PC-9 (cell line): ENCODE measurements at regions not wholly inside any gene's neighbourhood (a gene's known extent, or its start where the extent isn't known, plus 50 kb on each side); places are given as distances from the start of the nearest gene placed in this dataset.

Experiments used
- BruUV-seq: library from RNA; stranded (reverse); fragments of 400-500 nt; replicated peaks from 2 replicates; lab custom pipeline; 2021; lab: Mats Ljungman, UMichigan
- CTCF ChIA-PET: fragments of 300-600 bp; sonication (Branson Sonifier 250); formaldehyde crosslinking; loops from one replicate; lab custom pipeline; 2022; ENCODE audit warnings: antibody characterized with exemption; lab: Charles Lee
- POLR2A ChIA-PET: fragments of 300-600 bp; sonication (Branson Sonifier 250); formaldehyde crosslinking; loops from one replicate; lab custom pipeline; 2022; ENCODE audit warnings: antibody characterized with exemption; ENCODE audit not compliant: unreplicated experiment; lab: Charles Lee
- DNase-seq, 2 experiments: peaks; one replicate each; pipeline versions ENCODE4 v3.0.0 to v3.0.0-alpha.2; 2015 to 2022; ENCODE audit warnings: mixed read lengths in 1 of 2
- H2AFZ ChIP-seq: fragments of 200-600 bp; sonication (generic); 2 replicates; pipeline ENCODE4 v1.8.1; 2017; ENCODE audit warnings: antibody characterized with exemption
- H3F3A ChIP-seq: fragments of 200-600 bp; sonication (generic); 2 replicates; pipeline ENCODE4 v1.8.1; 2017; ENCODE audit warnings: antibody characterized with exemption, mild to moderate bottlenecking, low read depth; ENCODE audit not compliant: insufficient read depth
- H3K27ac ChIP-seq: fragments of 200-600 bp; sonication (generic); 2 replicates; pipeline ENCODE4 v1.6.1; 2016; ENCODE audit warnings: mixed run types
- H3K27me3 ChIP-seq: fragments of 200-600 bp; sonication (generic); 2 replicates; pipeline ENCODE4 v1.6.1; 2016; ENCODE audit warnings: low read depth, mixed run types; ENCODE audit not compliant: insufficient read depth
- H3K36me3 ChIP-seq: fragments of 200-600 bp; sonication (generic); 2 replicates; pipeline ENCODE4 v1.6.1; 2016; ENCODE audit warnings: low read depth, mixed run types
- H3K4me1 ChIP-seq: fragments of 200-600 bp; sonication (generic); replicated peaks from 2 replicates; pipeline ENCODE4 v1.6.1; 2016; ENCODE audit warnings: mixed run types; ENCODE audit not compliant: insufficient read depth
- H3K4me2 ChIP-seq: fragments of 200-600 bp; sonication (generic); 2 replicates; pipeline ENCODE4 v1.6.1; 2017; ENCODE audit warnings: mixed run types
- H3K4me3 ChIP-seq: fragments of 200-600 bp; sonication (generic); 2 replicates; pipeline ENCODE4 v1.6.1; 2016; ENCODE audit warnings: mixed run types
- H3K79me2 ChIP-seq: fragments of 200-600 bp; sonication (generic); 2 replicates; pipeline ENCODE4 v1.6.1; 2017; ENCODE audit warnings: low read depth, mixed run types
- H3K9me2 ChIP-seq: fragments of 200-600 bp; sonication (generic); 2 replicates; pipeline ENCODE4 v1.8.1; 2017; ENCODE audit warnings: mild to moderate bottlenecking; ENCODE audit not compliant: insufficient read depth
- H3K9me3 ChIP-seq: fragments of 200-600 bp; sonication (generic); 2 replicates; pipeline ENCODE4 v1.8.1; 2016; ENCODE audit warnings: low read depth; ENCODE audit not compliant: insufficient read depth
- H4K20me1 ChIP-seq: fragments of 200-600 bp; sonication (generic); 2 replicates; pipeline ENCODE4 v1.8.1; 2017; ENCODE audit not compliant: insufficient read depth
- EZH2 ChIP-seq: fragments of 200-600 bp; sonication (generic); IDR thresholded peaks from 2 replicates; pipeline ENCODE4 v1.8.0; 2017; ENCODE audit warnings: antibody characterized with exemption, low read depth
- intact Hi-C: fragments of 100-400 bp; cut with micrococcal nuclease; formaldehyde crosslinking; loops from one replicate; pipeline ENCODE4 v1.10.0; 2022; ENCODE audit not compliant: unreplicated experiment
- TF ChIP-seq, protein P1 (sequence below): fragments of 200-600 bp; sonication (generic); conservative IDR thresholded peaks from 2 replicates; pipeline ENCODE4 v1.6.1; 2017; ENCODE audit warnings: mixed run types, antibody characterized with exemption, mild to moderate bottlenecking, moderate library complexity

GRCh38 chr14:84282618-84283017, 1247.3 kb upstream of the FLRT2 start:
- TF ChIP-seq, protein P1, sequence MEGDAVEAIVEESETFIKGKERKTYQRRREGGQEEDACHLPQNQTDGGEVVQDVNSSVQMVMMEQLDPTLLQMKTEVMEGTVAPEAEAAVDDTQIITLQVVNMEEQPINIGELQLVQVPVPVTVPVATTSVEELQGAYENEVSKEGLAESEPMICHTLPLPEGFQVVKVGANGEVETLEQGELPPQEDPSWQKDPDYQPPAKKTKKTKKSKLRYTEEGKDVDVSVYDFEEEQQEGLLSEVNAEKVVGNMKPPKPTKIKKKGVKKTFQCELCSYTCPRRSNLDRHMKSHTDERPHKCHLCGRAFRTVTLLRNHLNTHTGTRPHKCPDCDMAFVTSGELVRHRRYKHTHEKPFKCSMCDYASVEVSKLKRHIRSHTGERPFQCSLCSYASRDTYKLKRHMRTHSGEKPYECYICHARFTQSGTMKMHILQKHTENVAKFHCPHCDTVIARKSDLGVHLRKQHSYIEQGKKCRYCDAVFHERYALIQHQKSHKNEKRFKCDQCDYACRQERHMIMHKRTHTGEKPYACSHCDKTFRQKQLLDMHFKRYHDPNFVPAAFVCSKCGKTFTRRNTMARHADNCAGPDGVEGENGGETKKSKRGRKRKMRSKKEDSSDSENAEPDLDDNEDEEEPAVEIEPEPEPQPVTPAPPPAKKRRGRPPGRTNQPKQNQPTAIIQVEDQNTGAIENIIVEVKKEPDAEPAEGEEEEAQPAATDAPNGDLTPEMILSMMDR = no peak
- TF ChIP-seq EZH2 = no peak
- Histone ChIP-seq H3K4me1 (no peaks in the 10 kb centered on the region), H4K20me1 (no peaks in the 10 kb centered on the region), H3K4me3 (no peak overlapping the region), H3K9me2 (no peaks in the 10 kb centered on the region), H3K36me3 (no peaks in the 10 kb centered on the region), H2AFZ (no peak overlapping the region), H3F3A (no peaks in the 10 kb centered on the region), H3K4me2 (no peak overlapping the region), H3K9me3 (no peaks in the 10 kb centered on the region), H3K27me3 (no peaks in the 10 kb centered on the region), H3K79me2 (no peaks in the 10 kb centered on the region), H3K27ac (no peak overlapping the region)
- intact Hi-C loops = no loop called here
- ChIA-PET POLR2A (no interaction called here), CTCF (no interaction called here)
- BruUV-seq = no TSS peak
- DNase-seq = no peak

DNA sequence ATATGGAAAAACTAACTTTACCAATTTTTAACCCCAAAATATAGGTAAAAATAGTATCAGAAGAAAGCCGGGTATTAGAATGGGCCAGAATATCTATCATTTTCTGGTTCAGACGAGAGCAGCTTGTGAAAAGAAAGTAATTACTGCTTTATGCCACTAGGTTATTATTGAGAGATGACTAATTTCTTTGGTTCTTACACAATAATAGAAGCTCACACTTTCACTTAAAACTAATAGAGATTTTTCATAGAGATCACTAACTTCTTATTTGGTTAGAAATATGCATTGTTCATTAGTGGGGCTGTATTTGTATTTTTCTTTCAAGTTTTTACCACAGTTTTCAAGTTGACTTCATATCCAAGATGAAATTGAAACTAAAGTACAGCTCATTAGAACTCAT, 1241.2 kb upstream of the FLRT2 start:
- Histone ChIP-seq H3K9me2 (no peaks in the 10 kb centered on the region), H3K9me3 (no peaks in the 10 kb centered on the region), H3K36me3 (no peaks in the 10 kb centered on the region), H3K4me3 (no peak overlapping the region), H4K20me1 (no peaks in the 10 kb centered on the region), H3K4me1 (no peaks in the 10 kb centered on the region), H3F3A (no peaks in the 10 kb centered on the region), H3K79me2 (no peaks in the 10 kb centered on the region), H3K27me3 (no peaks in the 10 kb centered on the region), H2AFZ (no peak overlapping the region), H3K4me2 (no peak overlapping the region), H3K27ac (no peak overlapping the region)
- intact Hi-C loops = no loop called here
- no peak for DNase-seq
- POLR2A ChIA-PET = no interaction called here
- no TSS peak for BruUV-seq
- CTCF ChIA-PET = no interaction called here
- TF ChIP-seq EZH2 = no peak
- TF ChIP-seq, protein P1 = no peak; the same call in 1 of the 2 replicates

GRCh38 chr14:84298663-84299195, 1231.2 kb upstream of the FLRT2 start:
- Histone ChIP-seq H3K79me2 (no peaks in the 10 kb centered on the region), H2AFZ (no peak overlapping the region), H3K9me3 (no peaks in the 10 kb centered on the region), H3F3A (no peaks in the 10 kb centered on the region), H3K9me2 (no peaks in the 10 kb centered on the region), H3K4me2 (no peak overlapping the region), H3K36me3 (no peaks in the 10 kb centered on the region), H3K4me1 (no peaks in the 10 kb centered on the region), H3K27me3 (no peaks in the 10 kb centered on the region), H3K27ac (no peak overlapping the region), H3K4me3 (no peak overlapping the region), H4K20me1 (no peaks in the 10 kb centered on the region)
- no peak for DNase-seq
- CTCF ChIA-PET = no interaction called here
- POLR2A ChIA-PET = no interaction called here
- TF ChIP-seq, protein P1 = no peak
- TF ChIP-seq EZH2 = no peak
- BruUV-seq = no TSS peak
- intact Hi-C loops = no loop called here
